CD1c-positive myeloid dendritic cell (primary cell): ENCODE measurements at regions not wholly inside any gene's neighbourhood (a gene's known extent, or its start where the extent isn't known, plus 50 kb on each side); places are given as distances from the start of the nearest gene placed in this dataset.

ENCODE experiments used
- DNase-seq: peaks from one replicate; pipeline ENCODE4 v3.0.0-alpha.2; 2016; ENCODE audit errors: extremely low spot score

GRCh38 chr4:4599481-4600275, 57.8 kb upstream of the STX18 start:
- DNase-seq = no peak

DNA sequence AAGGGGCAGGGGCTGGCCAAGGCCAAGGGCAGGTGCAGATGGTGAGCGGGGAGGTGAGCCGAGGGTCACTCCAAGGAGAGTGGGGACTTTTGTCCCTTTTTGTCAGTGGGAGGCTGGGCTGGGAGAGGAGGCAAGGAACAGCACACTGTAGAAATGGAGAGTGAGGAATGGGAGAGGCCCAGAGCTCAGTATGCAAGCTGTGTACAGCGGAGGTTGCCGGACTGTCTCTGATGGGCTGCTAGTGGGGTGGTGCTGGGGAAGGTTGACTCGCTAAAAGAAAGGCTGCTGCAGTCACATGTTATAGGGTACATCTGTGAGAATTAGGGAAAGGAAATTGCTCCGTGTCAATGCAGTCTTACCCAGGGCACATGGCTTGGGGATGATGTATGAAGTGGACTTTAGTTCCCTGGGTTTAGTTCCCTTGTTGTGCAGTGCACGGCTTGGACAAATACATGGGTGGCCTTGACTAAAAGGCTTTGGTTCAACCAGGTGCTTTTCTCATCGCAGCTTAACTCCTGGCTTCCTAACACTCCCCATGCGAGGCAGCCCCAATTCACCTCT, 57.1 kb upstream of the STX18 start:
- DNase-seq = no peak

DNA sequence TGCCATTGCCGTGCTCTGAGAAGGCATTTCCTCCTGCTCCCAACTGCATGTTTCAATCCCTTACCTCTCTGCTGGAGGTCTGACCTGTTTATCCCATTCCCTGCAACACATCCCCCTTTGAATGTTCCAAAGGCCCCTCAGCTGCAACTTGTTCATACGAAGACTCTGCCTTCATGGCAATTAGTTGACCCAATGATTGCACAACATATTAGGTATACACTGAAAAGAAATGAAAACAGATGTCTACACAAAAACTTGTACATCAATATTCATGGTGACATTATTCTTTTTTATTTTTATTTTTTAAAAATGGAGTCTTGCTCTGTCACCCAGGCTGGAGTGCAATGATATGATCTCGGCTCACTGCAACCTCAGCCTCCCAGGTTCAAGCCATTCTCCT, 54.9 kb upstream of the STX18 start:
- DNase-seq = no peak

DNA sequence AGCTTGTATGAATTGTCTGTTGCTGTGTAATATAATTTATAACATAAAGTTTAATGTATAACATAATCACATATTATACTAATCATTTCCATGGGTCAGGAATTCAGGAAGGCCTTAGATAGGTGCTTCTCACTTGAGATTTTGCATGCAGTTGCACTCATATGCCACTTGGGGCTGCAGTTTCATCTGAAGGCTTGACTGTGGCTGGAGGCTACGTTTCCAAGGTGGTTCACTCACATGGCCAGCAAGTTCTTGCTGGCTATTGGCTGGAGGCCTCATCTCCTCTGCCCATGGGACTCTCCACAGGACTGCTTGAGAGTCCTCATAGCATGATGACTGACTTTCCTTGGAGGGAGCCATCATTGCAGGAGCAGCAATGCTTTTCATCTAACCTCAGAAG, 53.4 kb upstream of the STX18 start:
- DNase-seq = no peak

- DNase-seq = no peak
Observed at GRCh38 chr4:4594285-4594920, 52.6 kb upstream of the STX18 start.

DNA sequence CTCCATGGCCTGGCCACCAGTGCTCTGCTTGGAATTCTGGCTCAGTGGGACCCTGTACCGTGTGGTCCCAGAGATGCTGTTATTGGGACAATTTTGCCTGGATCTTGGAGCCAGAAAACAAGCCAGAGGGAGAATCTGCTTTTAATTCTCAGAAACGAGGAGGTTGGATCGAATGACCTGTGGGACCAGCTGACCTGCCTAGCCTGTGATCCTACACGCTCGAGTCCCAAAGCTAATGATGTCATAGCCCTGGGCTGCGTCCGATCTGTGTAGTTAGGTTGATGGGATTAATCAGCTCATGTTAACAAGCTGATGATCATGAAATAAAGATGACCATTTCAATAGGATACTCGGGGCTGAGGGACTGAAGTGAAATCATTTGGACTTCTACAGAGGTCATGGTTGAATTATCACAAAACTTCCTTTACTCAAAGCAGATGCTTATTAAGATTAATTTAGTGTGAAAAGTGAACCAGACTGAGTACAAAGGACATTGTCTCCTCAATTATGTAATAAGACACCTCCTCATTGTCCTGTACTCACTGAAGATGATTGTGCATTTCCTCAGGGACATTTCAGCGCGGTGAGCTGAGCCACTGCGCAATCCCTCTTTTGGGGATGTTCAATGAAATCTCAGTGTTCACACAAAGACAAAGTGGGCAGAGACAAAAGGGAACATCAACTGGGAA, 51.9 kb upstream of the STX18 start:
- no peak for DNase-seq

DNA sequence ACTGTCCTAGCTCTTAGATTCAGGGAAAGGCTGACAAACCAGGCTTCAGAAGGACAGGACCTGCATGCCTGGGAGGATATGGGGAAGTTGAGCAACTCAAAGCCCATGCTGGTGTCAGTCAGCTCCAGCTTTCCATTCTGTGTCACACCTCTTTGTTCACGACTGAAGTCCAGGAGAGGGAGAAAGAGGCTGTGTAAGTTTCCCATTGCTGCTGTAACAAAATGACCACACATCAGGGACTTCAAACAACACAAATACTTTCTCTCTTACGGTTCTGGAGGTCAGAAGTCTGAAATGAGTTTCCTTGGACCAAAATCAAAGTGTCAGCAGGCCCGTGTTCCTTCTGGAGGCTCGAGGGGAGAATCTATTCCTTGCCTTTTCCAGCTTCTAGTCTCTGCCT, 50.6 kb upstream of the STX18 start:
- DNase-seq = no peak
